ENCODE measurements at regions not wholly inside any gene's neighbourhood (a gene's known extent, or its start where the extent isn't known, plus 50 kb on each side); places are given as distances from the start of the nearest gene placed in this dataset.
A peak's percentile ranks its signal among the peaks of the same experiment; 100 is the strongest.

DNA sequence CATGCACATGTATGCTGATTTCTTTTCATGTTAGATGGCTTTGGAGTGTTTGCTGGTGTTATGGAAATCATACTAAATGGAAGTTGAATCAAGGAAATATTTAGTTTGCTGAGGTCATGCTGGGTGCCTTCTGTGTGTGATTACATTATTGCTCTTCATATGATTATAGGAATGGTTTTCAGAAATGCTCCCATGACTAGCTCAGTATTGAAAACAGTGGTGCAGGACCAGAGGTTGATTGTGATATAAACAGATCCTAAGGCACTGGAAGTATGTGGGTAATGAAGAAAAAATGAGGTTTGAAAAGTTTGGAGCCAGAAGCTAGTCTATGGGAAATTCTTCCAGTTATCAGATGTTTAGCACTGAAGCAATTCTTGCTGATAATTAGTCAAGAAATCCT, 693.1 kb downstream of the UTRN start:
- CTCF ChIA-PET: no interaction called here

DNA sequence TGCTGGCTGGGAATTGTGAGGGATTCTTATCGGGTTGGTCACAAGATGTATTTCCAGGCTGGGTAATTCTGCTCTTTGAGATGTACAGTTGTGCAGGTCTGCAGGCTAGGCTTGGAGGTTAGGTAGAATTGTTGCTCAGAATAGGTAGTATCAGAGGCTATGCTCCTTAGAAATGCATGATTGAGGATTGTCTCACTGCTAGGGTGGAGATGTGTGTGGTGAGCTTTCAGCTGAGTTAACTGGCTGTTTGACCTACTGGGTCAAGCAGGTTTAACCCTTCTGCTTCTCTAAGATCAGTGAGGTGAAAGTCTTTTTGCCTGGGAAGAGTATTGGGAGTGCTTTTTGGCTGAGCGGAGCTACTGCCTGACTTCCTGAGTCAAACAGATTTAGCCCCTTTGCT, 701.1 kb downstream of the UTRN start:
- Histone ChIP-seq H3K27ac (ENCODE audit: low read length) (no peak overlapping the region), H3F3A (ENCODE audit: low read length, unreplicated experiment) (no peaks in the 10 kb centered on the region), H3K9me2 (replicated peaks; ENCODE audit: low read length) (no peaks in the 10 kb centered on the region), H3K4me1 (ENCODE audit: insufficient read depth, low read length) (peaks cover 6% of the 10 kb centered on the region), H3K4me3 (ENCODE audit: low read length) (no peak overlapping the region), H3K9me3 (ENCODE audit: low read length) (no peaks in the 10 kb centered on the region), H3K36me3 (ENCODE audit: low read depth, low read length) (no peaks in the 10 kb centered on the region), H3K27me3 (ENCODE audit: low read length) (no peaks in the 10 kb centered on the region), H3K4me2 (ENCODE audit: low read length) (no peak overlapping the region), H4K20me1 (ENCODE audit: low read length) (no peaks in the 10 kb centered on the region), H3K9ac (ENCODE audit: low read length) (no peak overlapping the region), H3K79me2 (ENCODE audit: low read length) (no peaks in the 10 kb centered on the region), H2AFZ (ENCODE audit: low read length) (no peak overlapping the region)
- POLR2A ChIA-PET (ENCODE audit: unreplicated experiment): no interaction called here
- intact Hi-C loops (cut with micrococcal nuclease): no loop called here
- ATAC-seq: no peak
- TF ChIP-seq EZH2 (IDR thresholded peaks at IDR 0.05; ENCODE audit: low read length, unreplicated experiment): no peak
- TF ChIP-seq EZH2phosphoT487 (IDR thresholded peaks at IDR 0.05; ENCODE audit: borderline replicate concordance, low read length): no peak
- TF ChIP-seq, protein P1, sequence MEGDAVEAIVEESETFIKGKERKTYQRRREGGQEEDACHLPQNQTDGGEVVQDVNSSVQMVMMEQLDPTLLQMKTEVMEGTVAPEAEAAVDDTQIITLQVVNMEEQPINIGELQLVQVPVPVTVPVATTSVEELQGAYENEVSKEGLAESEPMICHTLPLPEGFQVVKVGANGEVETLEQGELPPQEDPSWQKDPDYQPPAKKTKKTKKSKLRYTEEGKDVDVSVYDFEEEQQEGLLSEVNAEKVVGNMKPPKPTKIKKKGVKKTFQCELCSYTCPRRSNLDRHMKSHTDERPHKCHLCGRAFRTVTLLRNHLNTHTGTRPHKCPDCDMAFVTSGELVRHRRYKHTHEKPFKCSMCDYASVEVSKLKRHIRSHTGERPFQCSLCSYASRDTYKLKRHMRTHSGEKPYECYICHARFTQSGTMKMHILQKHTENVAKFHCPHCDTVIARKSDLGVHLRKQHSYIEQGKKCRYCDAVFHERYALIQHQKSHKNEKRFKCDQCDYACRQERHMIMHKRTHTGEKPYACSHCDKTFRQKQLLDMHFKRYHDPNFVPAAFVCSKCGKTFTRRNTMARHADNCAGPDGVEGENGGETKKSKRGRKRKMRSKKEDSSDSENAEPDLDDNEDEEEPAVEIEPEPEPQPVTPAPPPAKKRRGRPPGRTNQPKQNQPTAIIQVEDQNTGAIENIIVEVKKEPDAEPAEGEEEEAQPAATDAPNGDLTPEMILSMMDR (conservative IDR thresholded peaks at IDR 0.05; ENCODE audit: low read depth, low read length): no peak
- CTCF ChIA-PET: no interaction called here
- no peak for DNase-seq
- BruUV-seq (replicated peaks): no TSS peak

More for the DNA sequence above, 693.1 kb downstream of the UTRN start:
- DNase-seq: no peak
- H3K9me2 ChIP-seq (replicated peaks; ENCODE audit: low read length): no peaks in the 10 kb centered on the region
- no peak overlapping the region for H3K9ac ChIP-seq (ENCODE audit: low read length)
- no peaks in the 10 kb centered on the region for H3K36me3 ChIP-seq (ENCODE audit: low read depth, low read length)
- no peak overlapping the region for H3K4me2 ChIP-seq (ENCODE audit: low read length)
- H3K27me3 ChIP-seq (ENCODE audit: low read length): no peaks in the 10 kb centered on the region
- H2AFZ ChIP-seq (ENCODE audit: low read length): no peak overlapping the region
- POLR2A ChIA-PET (ENCODE audit: unreplicated experiment): no interaction called here
- intact Hi-C loops (cut with micrococcal nuclease): no loop called here
- no peak overlapping the region for H3K4me3 ChIP-seq (ENCODE audit: low read length)
- no peaks in the 10 kb centered on the region for H3K9me3 ChIP-seq (ENCODE audit: low read length)
- H3F3A ChIP-seq (ENCODE audit: low read length, unreplicated experiment): no peaks in the 10 kb centered on the region
- BruUV-seq (replicated peaks): no TSS peak
- peaks cover 11% of the 10 kb centered on the region for H3K4me1 ChIP-seq (ENCODE audit: insufficient read depth, low read length)
- TF ChIP-seq EZH2 (IDR thresholded peaks at IDR 0.05; ENCODE audit: low read length, unreplicated experiment) (no peak), EZH2phosphoT487 (IDR thresholded peaks at IDR 0.05; ENCODE audit: borderline replicate concordance, low read length) (no peak)
- TF ChIP-seq, protein P1 (conservative IDR thresholded peaks at IDR 0.05; ENCODE audit: low read depth, low read length): no peak
- H3K27ac ChIP-seq (ENCODE audit: low read length): no peak overlapping the region
- no peaks in the 10 kb centered on the region for H3K79me2 ChIP-seq (ENCODE audit: low read length)
- ATAC-seq: no peak
- H4K20me1 ChIP-seq (ENCODE audit: low read length): no peaks in the 10 kb centered on the region

DNA sequence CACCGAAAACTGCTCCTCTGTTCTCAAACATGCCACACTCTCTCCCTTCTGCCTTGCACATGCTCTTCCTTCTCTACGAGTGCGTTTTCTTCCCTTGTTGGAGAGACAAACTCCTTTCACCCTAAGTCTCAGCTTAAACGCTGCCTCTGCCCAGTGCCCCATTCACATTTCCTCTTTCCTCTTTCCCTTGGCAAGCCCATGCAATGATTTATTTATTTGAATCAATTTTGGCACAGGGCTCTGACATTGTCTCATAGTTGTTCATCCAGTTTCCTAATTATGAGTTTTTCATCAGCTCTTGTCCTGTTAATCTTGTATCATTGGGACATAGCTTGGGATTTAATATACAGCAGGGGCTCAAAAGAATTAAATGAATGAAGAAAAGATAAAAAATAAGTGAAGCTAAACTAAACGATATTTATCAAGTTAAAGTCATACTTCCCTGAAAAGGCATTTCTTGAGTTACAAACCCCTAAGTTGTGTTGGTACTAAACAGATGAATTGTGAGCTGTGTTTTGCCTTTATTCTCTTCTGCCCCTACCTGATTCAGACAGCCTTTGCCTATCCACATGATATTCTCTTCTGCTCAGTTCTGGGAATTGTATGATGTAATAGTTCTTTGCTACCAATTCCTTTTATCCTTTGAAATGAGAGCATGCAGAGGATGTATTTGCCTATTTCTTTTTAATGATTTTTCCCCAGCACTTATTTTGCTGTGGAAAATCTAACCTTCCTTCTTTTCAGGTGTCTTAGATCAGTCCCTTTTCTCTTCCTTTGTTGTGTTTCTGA, 704.4 kb downstream of the UTRN start:
- Histone ChIP-seq H2AFZ (ENCODE audit: low read length) (no peak overlapping the region), H3K4me2 (ENCODE audit: low read length) (no peak overlapping the region), H3K79me2 (ENCODE audit: low read length) (no peaks in the 10 kb centered on the region), H3K4me1 (ENCODE audit: insufficient read depth, low read length) (peaks cover 25% of the 10 kb centered on the region), H3K36me3 (ENCODE audit: low read depth, low read length) (no peaks in the 10 kb centered on the region), H3K27me3 (ENCODE audit: low read length) (no peaks in the 10 kb centered on the region), H3K27ac (ENCODE audit: low read length) (no peak overlapping the region), H3K9me2 (replicated peaks; ENCODE audit: low read length) (no peaks in the 10 kb centered on the region), H3K9ac (ENCODE audit: low read length) (no peak overlapping the region), H3F3A (ENCODE audit: low read length, unreplicated experiment) (no peaks in the 10 kb centered on the region), H3K9me3 (ENCODE audit: low read length) (no peaks in the 10 kb centered on the region), H3K4me3 (ENCODE audit: low read length) (no peak overlapping the region), H4K20me1 (ENCODE audit: low read length) (no peaks in the 10 kb centered on the region)
- ChIA-PET CTCF (no interaction called here), POLR2A (ENCODE audit: unreplicated experiment) (no interaction called here)
- ATAC-seq (no peak), DNase-seq (peak; percentile 41)
- no peak for TF ChIP-seq EZH2phosphoT487 (IDR thresholded peaks at IDR 0.05; ENCODE audit: borderline replicate concordance, low read length)
- TF ChIP-seq, protein P1 (conservative IDR thresholded peaks at IDR 0.05; ENCODE audit: low read depth, low read length): no peak
- TF ChIP-seq EZH2 (IDR thresholded peaks at IDR 0.05; ENCODE audit: low read length, unreplicated experiment): no peak
- intact Hi-C loops (cut with micrococcal nuclease): no loop called here
- no TSS peak for BruUV-seq (replicated peaks)

Measured in PC-3 (cell line).